NOMO-1 (cell line): ENCODE measurements at regions not wholly inside any gene's neighbourhood (a gene's known extent, or its start where the extent isn't known, plus 50 kb on each side); places are given as distances from the start of the nearest gene placed in this dataset.

ENCODE experiments used
- DNase-seq, 2 experiments: peaks; one replicate each; lab custom pipeline; 2025; ENCODE audit not compliant: unreplicated experiment in 2 of 2; lab: John Stamatoyannopoulos, UW

GRCh38 chr10:2982146-2982545, 85.2 kb upstream of the PFKP start:
- DNase-seq: no peak

GRCh38 chr10:2981361-2981801, 86.0 kb upstream of the PFKP start:
- DNase-seq: peak in 1 of 2 experiments; percentile 8

DNA sequence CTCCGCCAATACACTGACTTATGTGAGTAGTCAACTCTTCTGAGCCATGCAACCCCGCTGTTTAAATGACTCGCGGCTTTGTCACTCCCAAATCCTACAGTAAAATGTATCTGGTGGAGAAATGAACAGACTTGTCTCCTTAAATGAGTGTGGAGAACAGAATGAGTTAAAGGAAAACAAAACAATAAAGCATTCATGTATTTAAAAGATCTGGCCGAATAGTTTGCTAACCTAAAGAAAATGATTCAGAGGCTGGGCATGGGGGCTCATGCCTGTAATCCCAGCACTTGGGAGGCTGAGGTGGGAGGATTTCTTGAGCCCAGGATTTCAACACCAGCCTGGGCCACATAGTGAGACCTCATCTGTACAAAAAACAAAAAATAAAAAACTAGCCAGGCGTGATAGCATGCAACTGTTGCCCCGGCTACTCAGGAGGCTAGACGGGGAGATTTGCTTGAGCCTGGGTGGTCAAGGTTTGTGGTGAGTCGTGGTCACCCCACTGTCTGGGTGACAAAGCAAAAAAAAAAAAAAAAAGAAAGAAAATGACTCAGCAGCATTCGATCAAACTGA, 86.5 kb upstream of the PFKP start:
- no peak for DNase-seq

- DNase-seq: peak in 1 of 2 experiments; percentile 4
Measured at GRCh38 chr10:2980116-2980515, 87.2 kb upstream of the PFKP start.

GRCh38 chr10:2979306-2979705, 88.0 kb upstream of the PFKP start:
- DNase-seq: peak; percentile 84 to 88

DNA sequence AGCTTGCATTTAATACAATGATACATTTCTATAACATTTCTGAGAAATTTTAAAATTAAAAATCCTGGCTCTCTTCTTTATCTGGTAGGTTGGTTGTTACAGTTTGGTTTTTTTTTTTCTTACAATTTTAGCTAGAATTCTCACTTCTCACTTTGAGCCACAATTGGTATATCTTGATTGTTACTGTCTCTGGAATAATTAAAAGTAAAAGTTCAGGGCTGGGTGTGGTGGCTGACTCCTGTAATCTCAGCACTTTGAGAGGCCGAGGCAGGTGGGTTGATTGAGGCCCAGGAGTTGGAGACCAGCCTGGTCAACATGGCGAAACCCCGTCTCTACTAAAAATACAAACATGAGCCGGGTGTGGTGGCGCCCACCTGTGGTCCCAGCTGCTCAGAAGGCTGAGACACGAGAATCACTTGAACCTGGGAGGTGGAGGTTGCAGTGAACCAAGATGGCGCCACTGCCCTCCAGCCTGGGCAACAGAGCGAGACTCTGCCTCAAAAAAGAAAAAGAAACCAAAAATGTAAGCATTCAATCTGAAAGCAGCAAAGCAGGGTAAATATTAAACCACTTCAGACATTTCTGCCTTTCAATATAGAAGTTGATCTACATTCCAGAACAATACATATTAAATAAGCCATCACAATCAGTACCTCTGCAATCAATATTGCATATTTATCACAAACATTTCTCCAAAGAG, 88.6 kb upstream of the PFKP start:
- DNase-seq: peak in 1 of 2 experiments; percentile 10

- DNase-seq: peak; percentile 19 to 75
Measured at GRCh38 chr10:2978111-2978510, 89.2 kb upstream of the PFKP start.

GRCh38 chr10:2974503-2975207, 92.7 kb upstream of the PFKP start:
- no peak for DNase-seq

- no peak for DNase-seq
Measured at GRCh38 chr10:2974083-2974482, 93.3 kb upstream of the PFKP start.

GRCh38 chr10:2972810-2973209, 94.5 kb upstream of the PFKP start:
- DNase-seq: no peak

DNA sequence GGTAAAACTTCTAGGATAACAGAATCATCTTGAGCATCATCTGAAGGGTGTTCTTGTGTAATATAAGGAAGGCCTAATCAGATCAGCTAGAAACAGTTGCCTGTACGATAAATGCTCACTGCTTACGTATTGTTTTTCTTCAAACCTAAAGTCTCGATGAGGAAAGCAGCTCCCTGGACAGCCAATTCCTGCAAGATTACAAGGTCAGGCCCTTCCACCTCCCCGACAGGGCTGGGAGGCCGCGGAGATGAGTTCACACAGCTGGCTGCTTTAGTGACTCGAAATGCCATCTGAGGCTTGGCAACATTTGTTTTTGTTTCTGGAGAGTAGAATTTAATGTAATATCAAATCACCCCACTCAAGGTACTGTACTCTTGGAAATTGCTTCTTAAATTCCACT, 95.1 kb upstream of the PFKP start:
- no peak for DNase-seq

GRCh38 chr10:2970190-2970823, 97.0 kb upstream of the PFKP start:
- DNase-seq: no peak

GRCh38 chr10:2968401-2969058, 98.8 kb upstream of the PFKP start:
- no peak for DNase-seq

DNA sequence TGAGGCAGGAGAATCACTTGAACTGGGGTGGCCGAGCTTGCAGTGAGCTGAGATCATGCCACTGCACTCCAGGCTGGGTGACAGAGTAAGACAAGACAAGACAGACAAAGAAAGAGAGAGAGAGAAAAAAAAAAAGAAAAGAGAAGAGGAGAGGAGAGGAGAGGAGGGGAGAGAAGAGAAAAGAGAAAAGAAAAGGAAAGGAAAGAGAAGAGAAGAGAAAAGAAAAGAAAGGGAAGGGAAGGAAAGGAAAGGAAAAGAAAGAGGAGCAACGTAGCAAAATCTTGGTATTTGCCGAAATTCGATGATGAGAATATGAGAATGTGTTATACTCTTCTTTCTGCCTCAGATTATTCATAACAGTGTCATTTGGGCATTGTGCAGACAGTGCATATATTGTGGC, 101.2 kb upstream of the PFKP start:
- DNase-seq: no peak

- no peak for DNase-seq
Measured at GRCh38 chr10:2964632-2965296, 102.6 kb upstream of the PFKP start.

DNA sequence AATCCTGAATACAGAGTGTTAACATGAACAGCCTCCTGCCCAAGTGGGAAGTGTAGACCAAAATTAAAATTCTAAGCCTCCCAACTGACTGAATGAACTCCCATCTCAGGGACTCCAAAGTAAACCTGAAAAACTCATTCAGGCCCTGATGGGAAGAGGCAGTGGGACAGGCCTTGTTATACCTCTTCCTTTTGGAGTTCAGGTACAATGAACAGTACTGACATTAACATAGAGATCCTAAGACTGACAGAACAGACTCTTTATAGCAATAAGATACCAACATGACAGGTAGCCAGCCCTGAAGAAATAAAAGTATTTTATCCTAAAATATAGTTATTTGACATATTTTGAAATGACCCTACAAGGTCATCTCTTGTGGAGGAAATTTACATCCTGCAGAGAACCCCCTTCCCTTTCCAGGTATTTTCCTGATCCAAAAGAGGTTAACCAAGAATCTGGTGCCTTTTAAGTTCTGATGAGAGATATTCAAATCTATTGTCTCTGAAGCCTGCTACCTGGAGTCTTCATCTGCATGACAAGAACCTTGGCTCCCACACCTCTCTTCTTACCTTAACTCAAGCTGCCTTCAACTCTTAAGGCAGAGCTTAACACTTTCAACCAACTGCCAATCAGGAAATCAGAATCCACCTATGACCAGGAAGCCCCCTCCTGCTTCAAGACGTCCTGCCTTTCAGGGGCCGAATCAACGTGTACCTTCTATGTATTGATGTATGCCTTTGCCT, 103.3 kb upstream of the PFKP start:
- no peak for DNase-seq

- no peak for DNase-seq
Measured at GRCh38 chr10:2962194-2962593, 105.2 kb upstream of the PFKP start.

GRCh38 chr10:2958659-2959058, 108.7 kb upstream of the PFKP start:
- no peak for DNase-seq

DNA sequence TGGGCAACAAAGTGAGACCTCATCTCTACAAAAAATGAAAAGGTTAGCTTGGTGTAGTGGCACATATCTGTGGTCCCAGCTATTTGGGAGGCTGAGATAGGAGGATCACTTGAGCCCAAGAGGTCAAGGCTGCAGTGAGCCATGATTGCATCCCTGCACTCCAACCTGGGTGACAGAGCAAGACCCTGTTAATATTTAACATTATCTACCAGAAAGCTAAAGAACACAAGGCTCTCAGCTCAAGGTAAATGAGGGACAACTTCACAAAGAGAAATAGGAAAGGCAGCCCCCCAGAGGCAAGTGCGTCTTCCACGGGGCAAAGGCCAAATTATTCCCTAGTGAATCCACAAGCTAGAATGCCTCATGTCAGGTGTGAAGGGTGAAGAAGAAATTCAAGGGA, 109.6 kb upstream of the PFKP start:
- DNase-seq: no peak

- DNase-seq: no peak
Measured at GRCh38 chr10:2955064-2955463, 112.3 kb upstream of the PFKP start.
